Osteocyte (in vitro differentiated cells): ENCODE measurements at regions not wholly inside any gene's neighbourhood (a gene's known extent, or its start where the extent isn't known, plus 50 kb on each side); places are given as distances from the start of the nearest gene placed in this dataset.
"Not testable (repeated sequence)": the region's sequence is repeated elsewhere in the genome, so short reads cannot be mapped to it uniquely, and the experiment has no call there.

Experiments
- DNase-seq: peaks from one replicate; pipeline ENCODE4 v3.0.0; 2021; ENCODE audit warnings: mixed read lengths; ENCODE audit not compliant: unreplicated experiment; ENCODE audit errors: extremely low spot score
- H3K27ac Mint-ChIP-seq: one replicate; pipeline ENCODE4 v1.8.0; 2021; ENCODE audit warnings: mild to moderate bottlenecking, mixed read lengths; ENCODE audit not compliant: unreplicated experiment
- H3K27me3 Mint-ChIP-seq: one replicate; pipeline ENCODE4 v1.8.0; 2021; ENCODE audit warnings: mixed read lengths; ENCODE audit not compliant: unreplicated experiment
- H3K36me3 Mint-ChIP-seq: one replicate; pipeline ENCODE4 v1.8.0; 2021; ENCODE audit warnings: mixed read lengths; ENCODE audit not compliant: unreplicated experiment
- H3K4me1 Mint-ChIP-seq: one replicate; pipeline ENCODE4 v1.8.0; 2021; ENCODE audit warnings: mixed read lengths; ENCODE audit not compliant: unreplicated experiment
- H3K4me3 Mint-ChIP-seq: one replicate; pipeline ENCODE4 v1.8.0; 2021; ENCODE audit warnings: mild to moderate bottlenecking, moderate library complexity, mixed read lengths; ENCODE audit not compliant: unreplicated experiment
- H3K9me3 Mint-ChIP-seq: one replicate; pipeline ENCODE4 v1.8.0; 2021; ENCODE audit warnings: mixed read lengths; ENCODE audit not compliant: unreplicated experiment
- CTCF ChIP-seq: fragments of 200-600 bp; sonication (generic); IDR thresholded peaks from 2 replicates; pipeline ENCODE4 v1.5.0; 2021; ENCODE audit warnings: antibody characterized with exemption, mild to moderate bottlenecking, moderate library complexity

GRCh38 chr6:168856914-168857313 is 396.7 kb downstream of the THBS2 start:
- no peak for DNase-seq
- H3K4me3 Mint-ChIP-seq = no peak overlapping the region
- no peak overlapping the region for H3K27ac Mint-ChIP-seq
- H3K36me3 Mint-ChIP-seq = no peaks in the 10 kb centered on the region
- H3K9me3 Mint-ChIP-seq = no peaks in the 10 kb centered on the region
- H3K4me1 Mint-ChIP-seq = peaks cover 3% of the 10 kb centered on the region
- TF ChIP-seq CTCF = no peak
- peaks cover 18% of the 10 kb centered on the region for H3K27me3 Mint-ChIP-seq

GRCh38 chr6:168852376-168852884 is 401.2 kb downstream of the THBS2 start:
- Mint-ChIP-seq H3K27ac (no peak overlapping the region), H3K4me3 (no peak overlapping the region), H3K36me3 (no peaks in the 10 kb centered on the region), H3K4me1 (peaks cover 7% of the 10 kb centered on the region), H3K9me3 (no peaks in the 10 kb centered on the region), H3K27me3 (no peaks in the 10 kb centered on the region)
- no peak for TF ChIP-seq CTCF
- DNase-seq = no peak

- Mint-ChIP-seq H3K4me1 (peaks cover 7% of the 10 kb centered on the region), H3K4me3 (no peak overlapping the region), H3K27me3 (no peaks in the 10 kb centered on the region), H3K9me3 (no peaks in the 10 kb centered on the region), H3K27ac (no peak overlapping the region), H3K36me3 (no peaks in the 10 kb centered on the region)
- TF ChIP-seq CTCF = no peak
- no peak for DNase-seq
Measured at GRCh38 chr6:168851460-168852375, 401.9 kb downstream of the THBS2 start.

GRCh38 chr6:168850027-168850736 is 403.5 kb downstream of the THBS2 start:
- not testable (repeated sequence) for H3K27ac Mint-ChIP-seq, H3K9me3 Mint-ChIP-seq, H3K27me3 Mint-ChIP-seq, H3K36me3 Mint-ChIP-seq, H3K4me3 Mint-ChIP-seq, DNase-seq, H3K4me1 Mint-ChIP-seq

GRCh38 chr6:168849459-168849858 is 404.2 kb downstream of the THBS2 start:
- Mint-ChIP-seq H3K27me3 (no peaks in the 10 kb centered on the region), H3K4me1 (peaks cover 7% of the 10 kb centered on the region), H3K4me3 (no peak overlapping the region), H3K36me3 (no peaks in the 10 kb centered on the region), H3K9me3 (no peaks in the 10 kb centered on the region), H3K27ac (no peak overlapping the region)
- no peak for DNase-seq
- no peak for TF ChIP-seq CTCF
